ENCODE measurements at regions not wholly inside any gene's neighbourhood (a gene's known extent, or its start where the extent isn't known, plus 50 kb on each side); places are given as distances from the start of the nearest gene placed in this dataset.

- peak; percentile 39; the same call in 1 of the 2 replicates for TF ChIP-seq GATA3 (IDR thresholded peaks at IDR 0.05; ENCODE audit: low read depth, low read length)
- TF ChIP-seq GATA2 (IDR thresholded peaks at IDR 0.05; ENCODE audit: low read depth, low read length): peak; percentile 92
Observed at GRCh38 chr1:231108516-231109302, 53.1 kb upstream of the TRIM67 start.

GRCh38 chr1:231107600-231108326 lies 54.1 kb upstream of the TRIM67 start:
- TF ChIP-seq GATA3 (IDR thresholded peaks at IDR 0.05; ENCODE audit: low read depth, low read length) (no peak), GATA2 (IDR thresholded peaks at IDR 0.05; ENCODE audit: low read depth, low read length) (no peak)

DNA sequence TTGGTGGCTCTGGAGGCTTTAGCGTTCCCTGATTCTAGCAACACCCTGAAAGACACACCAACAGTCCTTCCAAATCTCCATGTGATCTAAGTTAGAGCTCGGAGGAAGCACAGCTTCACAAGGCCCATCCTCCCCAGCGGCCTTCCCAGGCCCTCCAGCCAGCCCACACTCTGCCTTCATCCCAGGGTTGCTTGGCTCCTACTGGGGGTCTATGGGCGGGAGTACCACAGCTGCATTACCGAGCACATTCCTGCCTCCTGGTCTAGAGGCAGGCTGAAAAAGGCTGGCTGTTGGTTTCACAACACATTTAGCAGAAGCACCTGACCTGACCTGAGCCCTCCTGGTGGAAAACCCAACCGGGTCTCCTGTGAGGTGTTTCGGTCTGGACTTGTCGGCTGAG lies 54.7 kb upstream of the TRIM67 start:
- TF ChIP-seq GATA3 (IDR thresholded peaks at IDR 0.05; ENCODE audit: low read depth, low read length) (no peak), GATA2 (IDR thresholded peaks at IDR 0.05; ENCODE audit: low read depth, low read length) (no peak)

- TF ChIP-seq GATA2 (IDR thresholded peaks at IDR 0.05; ENCODE audit: low read depth, low read length) (no peak), GATA3 (IDR thresholded peaks at IDR 0.05; ENCODE audit: low read depth, low read length) (no peak)
Observed at GRCh38 chr1:231106347-231106746, 55.5 kb upstream of the TRIM67 start.

DNA sequence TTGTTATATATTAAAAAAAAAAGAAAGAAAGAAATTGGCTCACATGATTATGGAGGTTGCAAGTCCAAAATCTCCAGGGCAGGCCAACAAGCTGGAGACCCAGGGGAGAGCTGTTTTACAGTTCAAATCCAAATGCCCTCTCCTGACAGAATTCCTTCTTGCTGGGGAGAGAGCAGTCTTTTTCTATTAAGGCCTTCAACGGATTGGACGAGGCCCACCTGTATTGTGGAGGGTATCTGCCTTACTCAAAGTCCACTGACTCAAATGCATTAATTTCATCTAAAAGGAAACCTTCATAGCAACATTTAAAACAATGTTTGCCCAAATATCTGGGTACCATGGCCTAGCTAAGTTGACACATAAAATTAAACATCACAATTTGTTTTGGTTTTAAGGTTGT lies 56.9 kb upstream of the TRIM67 start:
- TF ChIP-seq GATA2 (IDR thresholded peaks at IDR 0.05; ENCODE audit: low read depth, low read length): no peak
- TF ChIP-seq GATA3 (IDR thresholded peaks at IDR 0.05; ENCODE audit: low read depth, low read length): no peak

GRCh38 chr1:231103961-231104360 lies 57.9 kb upstream of the TRIM67 start:
- TF ChIP-seq GATA2 (IDR thresholded peaks at IDR 0.05; ENCODE audit: low read depth, low read length) (no peak), GATA3 (IDR thresholded peaks at IDR 0.05; ENCODE audit: low read depth, low read length) (no peak)

DNA sequence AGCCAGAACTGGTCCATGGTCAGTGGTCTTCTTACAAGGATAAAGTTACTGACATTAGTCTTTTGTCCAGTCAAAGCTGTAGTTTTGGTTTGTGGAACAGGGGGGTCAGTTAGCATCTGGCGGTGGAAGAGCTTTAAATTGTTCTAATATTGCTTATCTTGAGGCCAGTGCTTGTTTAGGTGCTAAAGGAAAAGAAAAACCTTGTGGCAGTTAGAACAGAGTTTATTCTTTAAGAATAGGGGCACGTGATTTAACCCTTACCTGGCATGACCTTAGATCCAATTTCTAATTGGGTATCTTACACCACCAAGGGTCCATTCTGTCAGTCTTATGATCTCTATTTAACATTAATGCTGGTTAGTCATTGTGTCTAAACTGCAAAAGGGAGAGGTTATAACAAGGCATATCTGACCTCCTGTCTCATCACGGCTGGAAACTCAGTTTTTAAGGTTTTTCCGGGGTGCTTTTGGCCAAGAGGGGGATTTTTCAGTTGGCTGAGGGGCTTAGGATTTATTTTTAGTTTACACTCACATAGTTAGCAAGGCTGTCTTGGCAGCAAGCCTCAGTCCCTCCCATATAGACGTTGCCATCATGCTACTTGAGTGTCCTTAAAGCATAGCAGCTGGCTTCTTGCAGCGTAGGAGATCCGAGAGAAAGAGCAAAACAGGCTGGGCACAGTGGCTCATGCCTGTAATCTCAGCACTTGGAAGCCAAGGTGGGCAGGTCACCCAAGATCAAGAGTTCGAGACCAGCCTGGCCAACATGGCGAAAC lies 60.1 kb upstream of the FAM89A start:
- no peak for TF ChIP-seq GATA3 (IDR thresholded peaks at IDR 0.05; ENCODE audit: low read depth, low read length)
- no peak for TF ChIP-seq GATA2 (IDR thresholded peaks at IDR 0.05; ENCODE audit: low read depth, low read length)

DNA sequence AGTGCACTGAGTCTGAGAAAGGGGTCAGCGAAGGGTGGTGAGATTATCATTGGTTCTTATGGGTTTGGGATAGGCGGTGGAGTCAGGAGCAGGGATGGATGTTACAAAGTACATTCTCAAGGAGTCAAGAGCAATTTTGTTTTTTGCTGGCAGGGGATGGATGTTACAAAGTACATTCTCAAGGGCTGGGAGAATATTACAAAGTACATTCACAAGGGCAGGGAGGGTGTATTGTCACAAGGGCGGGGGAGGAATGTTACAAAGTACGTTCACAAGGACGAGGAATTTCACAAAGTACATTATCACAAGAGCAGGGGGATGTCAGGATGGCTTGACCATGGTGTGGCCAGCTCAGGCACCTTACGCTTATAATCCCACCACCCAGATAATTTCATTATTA lies 59.3 kb upstream of the FAM89A start:
- TF ChIP-seq GATA3 (IDR thresholded peaks at IDR 0.05; ENCODE audit: low read depth, low read length) (no peak), GATA2 (IDR thresholded peaks at IDR 0.05; ENCODE audit: low read depth, low read length) (no peak)

- TF ChIP-seq GATA3 (IDR thresholded peaks at IDR 0.05; ENCODE audit: low read depth, low read length) (no peak), GATA2 (IDR thresholded peaks at IDR 0.05; ENCODE audit: low read depth, low read length) (no peak)
Observed at GRCh38 chr1:231095595-231095994, 55.5 kb upstream of the FAM89A start.

- TF ChIP-seq GATA3 (IDR thresholded peaks at IDR 0.05; ENCODE audit: low read depth, low read length) (no peak), GATA2 (IDR thresholded peaks at IDR 0.05; ENCODE audit: low read depth, low read length) (no peak)
Observed at GRCh38 chr1:231094421-231094820, 54.4 kb upstream of the FAM89A start.

GRCh38 chr1:231093156-231093922 lies 53.3 kb upstream of the FAM89A start:
- no peak for TF ChIP-seq GATA3 (IDR thresholded peaks at IDR 0.05; ENCODE audit: low read depth, low read length)
- TF ChIP-seq GATA2 (IDR thresholded peaks at IDR 0.05; ENCODE audit: low read depth, low read length): no peak

DNA sequence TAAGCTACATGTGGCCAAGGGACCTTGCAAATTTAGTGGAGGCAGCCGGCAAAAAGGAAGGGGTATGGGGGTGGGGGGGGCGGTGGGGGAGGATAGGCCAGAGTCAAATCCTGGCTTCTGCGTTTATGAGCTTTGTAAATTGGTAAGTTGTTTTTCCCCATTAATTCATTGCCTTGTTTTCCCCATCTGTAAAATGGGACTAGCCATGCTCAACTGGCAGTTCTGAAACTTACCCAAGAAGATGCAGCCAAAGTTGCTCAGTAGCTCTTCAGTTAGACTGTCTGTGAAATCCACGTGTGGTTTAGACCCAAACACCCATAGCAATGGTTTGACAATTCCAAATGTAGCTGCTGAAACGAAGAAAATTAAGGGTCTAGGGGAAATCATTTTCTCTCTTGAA lies 52.3 kb upstream of the FAM89A start:
- TF ChIP-seq GATA2 (IDR thresholded peaks at IDR 0.05; ENCODE audit: low read depth, low read length) (no peak), GATA3 (IDR thresholded peaks at IDR 0.05; ENCODE audit: low read depth, low read length) (no peak)

DNA sequence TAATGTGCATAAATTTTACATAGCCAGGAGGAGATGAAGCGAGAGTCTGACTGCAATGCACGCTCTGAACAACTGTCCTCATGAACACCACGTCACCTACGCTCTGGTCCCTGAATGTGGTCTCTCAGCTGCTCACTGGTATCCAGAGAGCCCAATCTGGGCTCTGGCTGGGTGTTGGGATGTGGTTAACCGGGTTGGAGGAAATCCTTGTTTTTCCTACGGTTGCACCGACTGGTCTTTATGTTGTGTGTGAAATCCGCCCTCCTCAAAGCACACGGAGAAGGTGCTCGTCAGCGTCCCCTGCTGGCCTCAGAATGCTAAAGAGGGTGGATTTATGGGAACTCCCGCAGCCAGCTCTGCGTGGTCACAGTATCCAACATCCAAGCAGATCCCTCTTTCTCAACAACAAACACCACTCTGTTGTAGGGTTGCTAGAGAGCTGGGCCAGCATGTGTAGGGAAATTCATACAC lies 51.8 kb upstream of the FAM89A start:
- TF ChIP-seq GATA2 (IDR thresholded peaks at IDR 0.05; ENCODE audit: low read depth, low read length) (no peak), GATA3 (IDR thresholded peaks at IDR 0.05; ENCODE audit: low read depth, low read length) (no peak)
